Neuronal stem cell (in vitro differentiated cells): ENCODE measurements at regions not wholly inside any gene's neighbourhood (a gene's known extent, or its start where the extent isn't known, plus 50 kb on each side); places are given as distances from the start of the nearest gene placed in this dataset.

Experiments
- DNase-seq: peaks from one replicate; pipeline ENCODE4 v3.0.0-alpha.2; 2013; ENCODE audit warnings: low spot score
- H2AFZ ChIP-seq: one replicate; pipeline ENCODE4 v1.6.1; 2013; ENCODE audit warnings: mild to moderate bottlenecking, low read length, inconsistent platforms
- H2AK5ac ChIP-seq: 2 replicates; pipeline ENCODE4 v1.6.1; 2013; ENCODE audit warnings: low read depth, mild to moderate bottlenecking, inconsistent platforms, low read length, moderate library complexity, mixed read lengths
- H2BK120ac ChIP-seq: 2 replicates; pipeline ENCODE4 v1.6.1; 2013; ENCODE audit warnings: low read depth, mild to moderate bottlenecking, inconsistent platforms, low read length, moderate library complexity, mixed read lengths
- H2BK12ac ChIP-seq: one replicate; pipeline ENCODE4 v1.6.1; 2013; ENCODE audit warnings: low read length, inconsistent platforms
- H2BK15ac ChIP-seq: 2 replicates; pipeline ENCODE4 v1.6.1; 2013; ENCODE audit warnings: mild to moderate bottlenecking, low read length, inconsistent platforms, mixed read lengths
- H2BK5ac ChIP-seq: one replicate; pipeline ENCODE4 v1.6.1; 2013; ENCODE audit warnings: inconsistent platforms, mild to moderate bottlenecking, low read length, moderate library complexity
- H3K14ac ChIP-seq: one replicate; pipeline ENCODE4 v1.6.1; 2013; ENCODE audit warnings: low read length, inconsistent platforms
- H3K18ac ChIP-seq: 2 replicates; pipeline ENCODE4 v1.6.1; 2013; ENCODE audit warnings: low read length, inconsistent platforms
- H3K23ac ChIP-seq: 2 replicates; pipeline ENCODE4 v1.6.1; 2013; ENCODE audit warnings: low read depth, mild to moderate bottlenecking, mixed read lengths, low read length, inconsistent platforms; ENCODE audit not compliant: poor library complexity
- H3K27ac ChIP-seq: replicated peaks from 3 replicates; pipeline ENCODE4 v1.5.1; 2013; ENCODE audit warnings: low read length, inconsistent platforms
- H3K27me3 ChIP-seq, 3 experiments: 2 replicates each; pipeline ENCODE4 v1.6.1; 2013; ENCODE audit warnings: low read length in 3 of 3, mild to moderate bottlenecking in 2 of 3, inconsistent platforms in 1 of 3, low read depth in 1 of 3, mixed read lengths in 1 of 3, moderate library complexity in 1 of 3; ENCODE audit not compliant: control insufficient read depth in 3 of 3, insufficient read depth in 3 of 3
- H3K36me3 ChIP-seq, 2 donors: replicated peaks in 1 of 2; 2 replicates each; pipeline ENCODE4 v1.6.1; 2013; ENCODE audit warnings: low read length in 2 of 2; ENCODE audit not compliant: control insufficient read depth in 2 of 2, insufficient read depth in 2 of 2
- H3K4ac ChIP-seq: 2 replicates; pipeline ENCODE4 v1.6.1; 2013; ENCODE audit warnings: inconsistent platforms, mild to moderate bottlenecking, low read length, moderate library complexity
- H3K4me1 ChIP-seq, 2 donors: 1 replicate in 1 of 2; 2 replicates in 1 of 2; pipeline ENCODE4 v1.6.1; 2013; ENCODE audit warnings: low read length in 2 of 2, low read depth in 1 of 2; ENCODE audit not compliant: control insufficient read depth in 2 of 2, insufficient read depth in 1 of 2
- H3K4me2 ChIP-seq: one replicate; pipeline ENCODE4 v1.6.1; 2013; ENCODE audit warnings: mild to moderate bottlenecking, low read length, inconsistent platforms; ENCODE audit not compliant: insufficient read depth, poor library complexity, severe bottlenecking
- H3K4me3 ChIP-seq, 2 donors: 2 replicates each; pipeline ENCODE4 v1.5.1; 2013; ENCODE audit warnings: low read length in 2 of 2, mild to moderate bottlenecking in 2 of 2, inconsistent platforms in 1 of 2, moderate library complexity in 1 of 2
- H3K79me1 ChIP-seq: one replicate; pipeline ENCODE4 v1.6.1; 2013; ENCODE audit warnings: low read depth, mild to moderate bottlenecking, inconsistent platforms, low read length, moderate library complexity
- H3K9ac ChIP-seq: one replicate; pipeline ENCODE4 v1.6.1; 2013; ENCODE audit warnings: mild to moderate bottlenecking, low read depth, low read length, inconsistent platforms; ENCODE audit not compliant: poor library complexity
- H3K9me3 ChIP-seq, 2 donors: replicated peaks in 1 of 2; 2 replicates each; pipeline versions ENCODE3 to v1.6.1; 2013; ENCODE audit warnings: low read length in 2 of 2, mild to moderate bottlenecking in 2 of 2, inconsistent platforms in 1 of 2, low read depth in 1 of 2, mixed read lengths in 1 of 2, moderate library complexity in 1 of 2; ENCODE audit not compliant: control insufficient read depth in 2 of 2, insufficient read depth in 1 of 2
- H4K8ac ChIP-seq: one replicate; pipeline ENCODE4 v1.6.1; 2013; ENCODE audit warnings: low read depth, mild to moderate bottlenecking, inconsistent platforms, low read length, moderate library complexity
- H4K91ac ChIP-seq: one replicate; pipeline ENCODE4 v1.6.1; 2013; ENCODE audit warnings: low read length, low read depth, mild to moderate bottlenecking, inconsistent platforms; ENCODE audit not compliant: poor library complexity
- WGBS, 2 donors: extraction: QIAGEN DNeasy Blood & Tissue Kit; methylation state at CpG; one replicate each; pipeline ENCODE4 v1.1.7; 2013; ENCODE audit warnings: missing lambda C conversion rate in 2 of 2, mixed read lengths in 1 of 2; ENCODE audit not compliant: insufficient read length in 2 of 2, insufficient replicate concordance in 1 of 2; ENCODE audit errors: extremely low coverage in 2 of 2; 5-methylcytosine and 5-hydroxymethylcytosine counted together

DNA sequence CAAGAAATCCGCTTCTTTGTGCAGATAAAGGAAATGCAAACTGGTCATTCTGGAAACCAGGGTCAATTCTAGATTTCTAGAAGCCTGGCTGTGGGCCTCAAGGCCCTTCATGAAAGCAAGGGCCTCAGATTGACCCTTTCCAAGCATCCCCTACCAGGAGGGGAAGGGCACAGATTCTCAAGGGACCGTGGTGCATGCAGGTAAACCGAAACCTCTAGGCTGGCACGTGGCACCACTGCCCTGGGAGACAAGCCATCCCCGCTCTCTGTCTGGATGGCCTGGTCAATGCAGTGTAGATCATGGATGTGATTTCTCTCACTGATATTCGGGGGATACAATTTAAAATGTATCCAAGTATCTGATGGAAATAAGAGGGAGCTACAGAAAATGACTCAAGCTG lies 69.4 kb downstream of the TOMM20 start:
- no CpG with 5 or more reads among the region's 6 CpGs for WGBS, 2 donors
- H3K23ac ChIP-seq = no peak overlapping the region
- no peak overlapping the region for H2BK12ac ChIP-seq
- H3K27ac ChIP-seq = no peak overlapping the region
- H3K4ac ChIP-seq = no peak overlapping the region
- H4K91ac ChIP-seq = no peak overlapping the region
- H3K4me3 ChIP-seq = no peak overlapping the region
- no peak overlapping the region for H2BK5ac ChIP-seq
- no peaks in the 10 kb centered on the region for H3K79me1 ChIP-seq
- H3K4me1 ChIP-seq = peaks cover 6 to 12% of the 10 kb centered on the region in 2 donors
- H2BK15ac ChIP-seq = no peak overlapping the region
- no peak overlapping the region for H4K8ac ChIP-seq
- no peaks in the 10 kb centered on the region for H3K27me3 ChIP-seq
- peak overlapping the region; percentile 49 for H3K18ac ChIP-seq
- no peak overlapping the region for H2AFZ ChIP-seq
- peaks cover 0 to 2% of the 10 kb centered on the region in 2 donors for H3K9me3 ChIP-seq
- H3K4me2 ChIP-seq = no peak overlapping the region
- no peak overlapping the region for H3K14ac ChIP-seq
- H2AK5ac ChIP-seq = no peak overlapping the region
- DNase-seq = no peak
- H2BK120ac ChIP-seq = no peak overlapping the region
- no peak overlapping the region for H3K9ac ChIP-seq
- H3K36me3 ChIP-seq = no peaks in the 10 kb centered on the region

DNA sequence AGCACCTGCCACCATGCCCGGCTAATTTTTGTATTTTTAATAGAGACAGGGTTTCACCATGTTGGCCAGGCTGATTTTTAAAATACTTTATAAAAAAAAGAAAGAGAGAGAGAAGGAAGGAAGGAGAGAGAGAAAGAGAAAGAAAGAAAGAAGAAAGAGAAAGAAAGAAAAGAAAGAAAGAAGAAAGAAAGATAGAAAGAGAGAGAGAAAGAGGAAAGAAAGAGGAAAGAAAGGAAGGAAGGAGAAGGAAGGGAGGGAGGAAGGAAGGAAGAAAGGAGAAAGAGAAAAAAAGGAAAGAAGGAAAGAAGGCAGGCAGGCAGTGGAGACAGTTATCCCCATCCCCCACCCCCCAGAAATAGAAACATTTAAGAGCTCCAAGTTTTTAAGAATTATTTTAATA lies 69.9 kb downstream of the TOMM20 start:
- no peak overlapping the region for H2BK120ac ChIP-seq
- no peak overlapping the region for H3K4ac ChIP-seq
- no peak overlapping the region for H2BK12ac ChIP-seq
- peaks cover 6 to 12% of the 10 kb centered on the region in 2 donors for H3K4me1 ChIP-seq
- no peaks in the 10 kb centered on the region for H3K27me3 ChIP-seq
- H4K8ac ChIP-seq = no peak overlapping the region
- no peak overlapping the region for H2AK5ac ChIP-seq
- no peak overlapping the region for H3K9ac ChIP-seq
- H3K4me2 ChIP-seq = no peak overlapping the region
- H3K9me3 ChIP-seq = peaks cover 0 to 2% of the 10 kb centered on the region in 2 donors
- H3K18ac ChIP-seq = no peak overlapping the region
- no peak overlapping the region for H2BK5ac ChIP-seq
- no peak overlapping the region for H4K91ac ChIP-seq
- no CpG with 5 or more reads among the region's 1 CpG for WGBS, 2 donors
- no peak overlapping the region for H3K4me3 ChIP-seq
- H3K36me3 ChIP-seq = no peaks in the 10 kb centered on the region
- H3K27ac ChIP-seq = no peak overlapping the region
- H2BK15ac ChIP-seq = no peak overlapping the region
- no peak overlapping the region for H3K23ac ChIP-seq
- H3K79me1 ChIP-seq = no peaks in the 10 kb centered on the region
- H2AFZ ChIP-seq = no peak overlapping the region
- no peak for DNase-seq
- H3K14ac ChIP-seq = no peak overlapping the region

DNA sequence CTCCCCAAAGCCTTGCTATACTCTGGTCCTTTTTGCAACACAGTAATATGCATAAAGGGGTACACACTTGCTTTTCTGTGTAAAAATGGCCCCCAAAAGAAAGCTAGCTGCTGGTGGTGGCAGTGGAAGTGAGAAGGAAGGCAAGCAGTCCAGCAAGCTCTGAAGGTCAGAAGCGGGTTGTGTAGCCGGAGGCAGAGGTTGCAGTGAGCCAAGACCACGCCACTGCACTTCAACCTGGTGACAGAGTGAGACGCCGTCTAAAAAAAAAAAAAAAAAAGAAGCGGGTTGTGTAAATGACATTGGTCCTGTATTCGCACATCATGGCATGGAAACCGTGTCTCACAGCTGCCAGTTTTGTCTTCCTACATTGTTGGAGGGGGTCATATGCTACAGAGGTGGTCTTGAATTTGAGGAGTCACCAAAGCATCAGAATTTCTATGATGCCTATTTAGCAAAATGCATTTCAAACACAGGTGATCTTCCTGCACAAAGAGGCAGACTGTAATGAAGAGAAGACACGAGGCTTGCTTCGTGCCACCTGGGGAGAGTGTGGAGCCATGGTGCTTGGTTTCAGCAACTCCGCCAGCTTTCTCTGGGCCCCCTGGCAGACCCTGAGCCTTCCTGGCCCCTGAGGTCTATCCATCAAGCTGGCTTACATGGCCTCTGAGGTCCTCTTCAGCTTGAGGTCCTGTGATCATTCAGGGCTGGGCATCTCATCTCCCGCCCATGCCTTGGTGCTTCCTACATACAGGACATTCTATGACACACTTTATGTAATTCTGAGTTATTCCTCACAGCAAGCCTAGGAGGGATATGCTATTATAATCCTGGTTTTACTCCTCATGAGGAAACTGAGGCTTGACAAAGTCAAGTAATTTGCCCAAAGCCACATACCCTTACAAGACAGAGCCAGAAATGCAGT lies 71.0 kb downstream of the TOMM20 start:
- H3K27me3 ChIP-seq = no peaks in the 10 kb centered on the region
- H2BK15ac ChIP-seq = no peak overlapping the region
- no peak overlapping the region for H2AFZ ChIP-seq
- H3K36me3 ChIP-seq = no peaks in the 10 kb centered on the region
- no peak overlapping the region for H3K4ac ChIP-seq
- peaks cover 0 to 2% of the 10 kb centered on the region in 2 donors for H3K9me3 ChIP-seq
- H4K8ac ChIP-seq = no peak overlapping the region
- no peak overlapping the region for H4K91ac ChIP-seq
- no peak overlapping the region for H3K27ac ChIP-seq
- no peak overlapping the region for H2BK5ac ChIP-seq
- no peak overlapping the region for H3K9ac ChIP-seq
- H3K4me2 ChIP-seq = no peak overlapping the region
- no CpG with 5 or more reads among the region's 12 CpGs for WGBS, 2 donors
- DNase-seq = no peak
- no peak overlapping the region for H3K4me3 ChIP-seq
- no peak overlapping the region for H2AK5ac ChIP-seq
- H2BK12ac ChIP-seq = no peak overlapping the region
- H3K18ac ChIP-seq = no peak overlapping the region
- H2BK120ac ChIP-seq = no peak overlapping the region
- H3K14ac ChIP-seq = no peak overlapping the region
- no peaks in the 10 kb centered on the region for H3K79me1 ChIP-seq
- H3K23ac ChIP-seq = no peak overlapping the region
- H3K4me1 ChIP-seq = peaks cover 6 to 12% of the 10 kb centered on the region in 2 donors

DNA sequence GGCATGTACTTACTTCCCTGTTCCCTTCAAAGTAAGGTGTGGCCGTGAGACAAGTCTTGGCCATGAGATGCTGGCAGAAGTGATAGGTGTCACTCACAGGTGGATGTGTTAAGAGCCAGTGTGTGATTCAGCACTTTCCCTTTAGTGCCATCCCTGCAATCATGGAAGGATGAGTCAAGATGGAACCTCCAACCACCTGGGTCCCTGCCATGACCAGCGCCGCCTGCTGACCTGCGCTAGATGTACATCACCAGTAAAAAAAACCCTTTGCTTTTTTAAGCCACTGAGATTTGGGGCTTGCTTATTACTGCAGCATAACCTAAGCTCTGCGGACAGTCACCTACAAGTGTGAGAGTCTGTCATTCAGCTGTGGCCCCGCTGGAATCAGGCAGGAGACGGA lies 71.7 kb downstream of the TOMM20 start:
- no peak overlapping the region for H2AFZ ChIP-seq
- H3K18ac ChIP-seq = no peak overlapping the region
- no peak overlapping the region for H3K14ac ChIP-seq
- H3K27ac ChIP-seq = no peak overlapping the region
- no peak overlapping the region for H3K9ac ChIP-seq
- no peaks in the 10 kb centered on the region for H3K79me1 ChIP-seq
- DNase-seq = no peak
- no peaks in the 10 kb centered on the region for H3K36me3 ChIP-seq
- H4K91ac ChIP-seq = no peak overlapping the region
- H3K9me3 ChIP-seq = peaks cover 0 to 2% of the 10 kb centered on the region in 2 donors
- H2BK5ac ChIP-seq = no peak overlapping the region
- H3K27me3 ChIP-seq = no peaks in the 10 kb centered on the region
- no peak overlapping the region for H2BK12ac ChIP-seq
- H2BK120ac ChIP-seq = no peak overlapping the region
- H3K23ac ChIP-seq = no peak overlapping the region
- H2BK15ac ChIP-seq = no peak overlapping the region
- no peak overlapping the region for H2AK5ac ChIP-seq
- WGBS, 2 donors = no CpG with 5 or more reads among the region's 7 CpGs
- no peak overlapping the region for H3K4me2 ChIP-seq
- H3K4me1 ChIP-seq = peaks cover 6 to 12% of the 10 kb centered on the region in 2 donors
- no peak overlapping the region for H4K8ac ChIP-seq
- H3K4ac ChIP-seq = no peak overlapping the region
- H3K4me3 ChIP-seq = no peak overlapping the region
